GM12878 (cell line): ENCODE measurements at regions not wholly inside any gene's neighbourhood (a gene's known extent, or its start where the extent isn't known, plus 50 kb on each side); places are given as distances from the start of the nearest gene placed in this dataset.

ENCODE experiments used
- ATAC-seq: fragments of 200-7000 bp; cut with Tn5 transposase; 3 replicates; pipeline ENCODE4 v1.9.1; 2020; ENCODE audit warnings: mild to moderate bottlenecking, moderate library complexity
- BruUV-seq: library from RNA; stranded (reverse); fragments of 400-500 nt; replicated peaks from 2 replicates; lab custom pipeline; 2021; lab: Mats Ljungman, UMichigan
- CTCF ChIA-PET: fragments of 300-600 bp; sonication (Branson Sonifier 250); formaldehyde crosslinking; extraction: SDS; loops from one replicate; lab custom pipeline; 2021; ENCODE audit warnings: inconsistent platforms; lab: Yijun Ruan, JAX
- POLR2A ChIA-PET: fragments of 350-600 bp; formaldehyde crosslinking; extraction: SDS; loops from one replicate; lab custom pipeline; 2021; ENCODE audit warnings: inconsistent platforms; lab: Charles Lee
- RAD21 ChIA-PET: fragments of 300-600 bp; sonication (Branson Sonifier 250); formaldehyde crosslinking; loops from one replicate; lab custom pipeline; 2023; ENCODE audit warnings: antibody characterized with exemption; ENCODE audit not compliant: unreplicated experiment; lab: Charles Lee
- SMC1A ChIA-PET: fragments of 300-600 bp; sonication (Branson Sonifier 250); formaldehyde crosslinking; loops from one replicate; lab custom pipeline; 2023; ENCODE audit not compliant: unreplicated experiment, uncharacterized antibody; lab: Charles Lee
- DNase-seq: peaks from one replicate; pipeline ENCODE4 v3.0.0-alpha.2; 2011; ENCODE audit warnings: low read depth, low spot score
- FAIRE-seq: peaks from 3 replicates; lab custom pipeline; 2011; peaks lifted over from hg19 to GRCh38; lab: Jason Lieb, UNC
- H2AFZ ChIP-seq: 2 replicates; pipeline ENCODE4 v1.6.0; 2011; ENCODE audit warnings: low read depth, low read length, control low read depth; ENCODE audit not compliant: control insufficient read depth
- H3K27ac ChIP-seq: 2 replicates; pipeline ENCODE4 v1.5.1; 2011; ENCODE audit warnings: control low read depth; ENCODE audit not compliant: control insufficient read depth, insufficient read depth
- H3K27me3 ChIP-seq, 2 experiments: replicated peaks in 1 of 2; 2 replicates each; pipeline versions ENCODE4 v1.6.0 to v1.6.1; 2011; ENCODE audit warnings: low read length in 1 of 2; ENCODE audit not compliant: control insufficient read depth in 2 of 2, insufficient read depth in 2 of 2
- H3K36me3 ChIP-seq, 2 experiments: 2 replicates each; pipeline ENCODE4 v1.5.1; 2011; ENCODE audit warnings: low read length in 1 of 2; ENCODE audit not compliant: control insufficient read depth in 2 of 2, insufficient read depth in 2 of 2
- H3K4me1 ChIP-seq: 2 replicates; pipeline ENCODE4 v1.6.1; 2011; ENCODE audit warnings: mild to moderate bottlenecking, low read length, moderate library complexity, mixed read lengths; ENCODE audit not compliant: control insufficient read depth, insufficient read depth
- H3K4me2 ChIP-seq: 2 replicates; pipeline ENCODE4 v1.6.0; 2011; ENCODE audit warnings: control low read depth; ENCODE audit not compliant: control insufficient read depth, insufficient read depth
- H3K4me3 ChIP-seq: fragments of 200-600 bp; sonication (generic); 2 replicates; pipeline ENCODE4 v1.5.1; 2016
- H3K79me2 ChIP-seq: 2 replicates; pipeline ENCODE4 v1.6.0; 2011; ENCODE audit warnings: low read length; ENCODE audit not compliant: control insufficient read depth, insufficient read depth
- H3K9ac ChIP-seq: 2 replicates; pipeline ENCODE4 v1.8.0; 2011; ENCODE audit warnings: low read length, control low read depth, mixed read lengths; ENCODE audit not compliant: control insufficient read depth, insufficient read depth
- H3K9me3 ChIP-seq: replicated peaks from 3 replicates; pipeline ENCODE4 v1.5.1; 2011; ENCODE audit warnings: mild to moderate bottlenecking, low read length; ENCODE audit not compliant: control insufficient read depth, insufficient read depth
- H4K20me1 ChIP-seq: 2 replicates; pipeline ENCODE4 v1.6.0; 2011; ENCODE audit not compliant: control insufficient read depth, insufficient read depth
- FOS ChIP-seq: IDR thresholded peaks from 3 replicates; pipeline ENCODE4 v1.6.1; 2011; ENCODE audit warnings: borderline replicate concordance; ENCODE audit not compliant: insufficient read length; ENCODE audit errors: extremely low read depth
- HCFC1 ChIP-seq: fragments of 150-350 bp; IDR thresholded peaks from 2 replicates; pipeline ENCODE4 v1.6.1; 2014; ENCODE audit warnings: low read length
- KAT2A ChIP-seq: conservative IDR thresholded peaks from 2 replicates; pipeline ENCODE4 v1.6.1; 2011; ENCODE audit warnings: low read depth, low read length; ENCODE audit not compliant: control insufficient read depth
- LARP7 ChIP-seq: fragments of 450-650 bp; IDR thresholded peaks from 2 replicates; pipeline ENCODE4 v1.6.1; 2017; ENCODE audit warnings: mild to moderate bottlenecking
- MEF2A ChIP-seq: IDR thresholded peaks from 2 replicates; pipeline ENCODE4 v1.6.1; 2011; ENCODE audit warnings: low read depth, mild to moderate bottlenecking, low read length, moderate library complexity; ENCODE audit not compliant: insufficient read depth
- NR2C2 ChIP-seq: IDR thresholded peaks from 2 replicates; pipeline ENCODE4 v1.6.1; 2011; ENCODE audit warnings: borderline replicate concordance, low read depth; ENCODE audit not compliant: control insufficient read depth, insufficient read length
- NR2F1 ChIP-seq: fragments of 450-650 bp; conservative IDR thresholded peaks from 2 replicates; pipeline ENCODE4 v1.6.1; 2017; ENCODE audit warnings: mild to moderate bottlenecking
- RB1 ChIP-seq: fragments of 450-650 bp; formaldehyde crosslinking; IDR thresholded peaks from 2 replicates; pipeline ENCODE4 v1.6.1; 2017; ENCODE audit warnings: mild to moderate bottlenecking, borderline replicate concordance
- RUNX3 ChIP-seq: IDR thresholded peaks from 2 replicates; pipeline ENCODE4 v1.6.1; 2012; ENCODE audit warnings: low read length, inconsistent platforms
- SMAD1 ChIP-seq: fragments of 450-650 bp; IDR thresholded peaks from 2 replicates; pipeline ENCODE4 v1.6.1; 2018; ENCODE audit warnings: mild to moderate bottlenecking, low read depth; ENCODE audit not compliant: partially characterized antibody
- SUPT20H ChIP-seq: IDR thresholded peaks from 2 replicates; pipeline ENCODE4 v1.6.1; 2011; ENCODE audit warnings: low read depth, mild to moderate bottlenecking, low read length, moderate library complexity, borderline replicate concordance; ENCODE audit not compliant: control insufficient read depth
- ZNF384 ChIP-seq: IDR thresholded peaks from 2 replicates; pipeline ENCODE4 v1.6.1; 2012; ENCODE audit warnings: low read depth, mild to moderate bottlenecking, low read length, improper control_type of control experiment, borderline replicate concordance
- ZSCAN29 ChIP-seq: fragments of 450-650 bp; IDR thresholded peaks from 2 replicates; pipeline ENCODE4 v1.6.1; 2017; ENCODE audit warnings: mild to moderate bottlenecking, moderate library complexity
- WGBS: methylation state at CpG from one replicate; pipeline ENCODE4 v1.1.6; 2016; ENCODE audit warnings: low lambda C conversion rate; ENCODE audit not compliant: insufficient replicate concordance, insufficient coverage; ENCODE audit errors: missing lambda C conversion rate; 5-methylcytosine and 5-hydroxymethylcytosine counted together
- in situ Hi-C: fragments of 300-500 bp; cut with MboI; formaldehyde crosslinking; loops from 9 replicates; pipeline ENCODE4 v1.14.3; 2018; ENCODE audit warnings: mixed read lengths
- intact Hi-C: fragments of 100-400 bp; cut with micrococcal nuclease; formaldehyde crosslinking; loops from one replicate; pipeline ENCODE4 v1.14.2; 2022; ENCODE audit not compliant: unreplicated experiment
- TF ChIP-seq, protein P1 (sequence below): fragments of 450-650 bp; IDR thresholded peaks from 2 replicates; pipeline ENCODE4 v1.6.1; 2014; ENCODE audit warnings: mild to moderate bottlenecking
- TF ChIP-seq, protein P2 (sequence below): fragments of 450-650 bp; IDR thresholded peaks from 2 replicates; pipeline ENCODE4 v1.6.1; 2017; ENCODE audit warnings: mild to moderate bottlenecking, moderate library complexity
- TF ChIP-seq, protein P3 (sequence below): fragments of 450-650 bp; IDR thresholded peaks from 2 replicates; pipeline ENCODE4 v1.6.1; 2018; ENCODE audit warnings: mild to moderate bottlenecking, low read depth, moderate library complexity; ENCODE audit not compliant: partially characterized antibody

DNA sequence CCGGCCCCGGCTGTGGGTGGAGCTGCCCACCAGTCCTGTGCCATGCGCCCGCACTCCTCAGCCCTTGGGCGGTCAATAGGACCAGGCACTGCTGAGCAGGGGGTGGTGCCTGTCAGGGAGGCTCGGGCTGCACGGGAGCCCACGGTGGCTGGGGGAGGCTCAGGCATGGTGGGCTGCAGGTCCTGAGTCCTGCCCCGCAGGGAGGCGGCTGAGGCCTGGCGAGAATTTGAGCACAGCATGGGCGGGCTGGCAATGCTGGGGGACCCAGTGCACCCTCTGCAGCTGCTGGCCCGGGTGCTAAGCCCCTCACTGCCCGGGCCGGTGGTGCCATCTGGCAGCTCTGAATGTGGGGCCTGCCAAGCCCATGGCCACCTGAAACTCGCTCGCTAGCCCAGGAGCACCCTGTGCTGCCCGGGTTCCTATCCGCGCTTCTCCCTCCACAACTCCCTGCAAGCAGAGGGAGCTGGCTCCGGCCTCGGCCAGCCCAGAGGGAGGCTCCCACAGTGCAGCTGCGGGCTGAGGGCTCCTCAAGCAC, 1371.1 kb downstream of the FSCB start:
- H3K27ac ChIP-seq: no peak overlapping the region
- RAD21 ChIA-PET: no interaction called here
- H3K9me3 ChIP-seq: no peaks in the 10 kb centered on the region
- H3K79me2 ChIP-seq: no peaks in the 10 kb centered on the region
- WGBS: 36% methylated on average over 23 of the region's 23 CpGs
- POLR2A ChIA-PET: no interaction called here
- CTCF ChIA-PET: no interaction called here
- no peaks in the 10 kb centered on the region for H4K20me1 ChIP-seq
- FAIRE-seq: no peak
- no peaks in the 10 kb centered on the region for H3K36me3 ChIP-seq
- DNase-seq: no peak
- SMC1A ChIA-PET: no interaction called here
- H3K4me1 ChIP-seq: no peaks in the 10 kb centered on the region
- H3K27me3 ChIP-seq: no peaks in the 10 kb centered on the region
- no peak for ATAC-seq
- no peak overlapping the region for H3K4me3 ChIP-seq
- H3K4me2 ChIP-seq: no peak overlapping the region
- no TSS peak for BruUV-seq
- intact Hi-C loops (no loop called here), in situ Hi-C loops (no loop called here)
- H3K9ac ChIP-seq: no peak overlapping the region
- TF ChIP-seq SUPT20H (no peak), KAT2A (no peak), SMAD1 (no peak), RB1 (no peak), RUNX3 (no peak), NR2F1 (no peak), MEF2A (no peak), ZNF384 (no peak), HCFC1 (no peak), ZSCAN29 (no peak), FOS (no peak), NR2C2 (no peak), LARP7 (no peak)
- TF ChIP-seq, protein P1, sequence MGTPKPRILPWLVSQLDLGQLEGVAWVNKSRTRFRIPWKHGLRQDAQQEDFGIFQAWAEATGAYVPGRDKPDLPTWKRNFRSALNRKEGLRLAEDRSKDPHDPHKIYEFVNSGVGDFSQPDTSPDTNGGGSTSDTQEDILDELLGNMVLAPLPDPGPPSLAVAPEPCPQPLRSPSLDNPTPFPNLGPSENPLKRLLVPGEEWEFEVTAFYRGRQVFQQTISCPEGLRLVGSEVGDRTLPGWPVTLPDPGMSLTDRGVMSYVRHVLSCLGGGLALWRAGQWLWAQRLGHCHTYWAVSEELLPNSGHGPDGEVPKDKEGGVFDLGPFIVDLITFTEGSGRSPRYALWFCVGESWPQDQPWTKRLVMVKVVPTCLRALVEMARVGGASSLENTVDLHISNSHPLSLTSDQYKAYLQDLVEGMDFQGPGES: no peak
- TF ChIP-seq, protein P2, sequence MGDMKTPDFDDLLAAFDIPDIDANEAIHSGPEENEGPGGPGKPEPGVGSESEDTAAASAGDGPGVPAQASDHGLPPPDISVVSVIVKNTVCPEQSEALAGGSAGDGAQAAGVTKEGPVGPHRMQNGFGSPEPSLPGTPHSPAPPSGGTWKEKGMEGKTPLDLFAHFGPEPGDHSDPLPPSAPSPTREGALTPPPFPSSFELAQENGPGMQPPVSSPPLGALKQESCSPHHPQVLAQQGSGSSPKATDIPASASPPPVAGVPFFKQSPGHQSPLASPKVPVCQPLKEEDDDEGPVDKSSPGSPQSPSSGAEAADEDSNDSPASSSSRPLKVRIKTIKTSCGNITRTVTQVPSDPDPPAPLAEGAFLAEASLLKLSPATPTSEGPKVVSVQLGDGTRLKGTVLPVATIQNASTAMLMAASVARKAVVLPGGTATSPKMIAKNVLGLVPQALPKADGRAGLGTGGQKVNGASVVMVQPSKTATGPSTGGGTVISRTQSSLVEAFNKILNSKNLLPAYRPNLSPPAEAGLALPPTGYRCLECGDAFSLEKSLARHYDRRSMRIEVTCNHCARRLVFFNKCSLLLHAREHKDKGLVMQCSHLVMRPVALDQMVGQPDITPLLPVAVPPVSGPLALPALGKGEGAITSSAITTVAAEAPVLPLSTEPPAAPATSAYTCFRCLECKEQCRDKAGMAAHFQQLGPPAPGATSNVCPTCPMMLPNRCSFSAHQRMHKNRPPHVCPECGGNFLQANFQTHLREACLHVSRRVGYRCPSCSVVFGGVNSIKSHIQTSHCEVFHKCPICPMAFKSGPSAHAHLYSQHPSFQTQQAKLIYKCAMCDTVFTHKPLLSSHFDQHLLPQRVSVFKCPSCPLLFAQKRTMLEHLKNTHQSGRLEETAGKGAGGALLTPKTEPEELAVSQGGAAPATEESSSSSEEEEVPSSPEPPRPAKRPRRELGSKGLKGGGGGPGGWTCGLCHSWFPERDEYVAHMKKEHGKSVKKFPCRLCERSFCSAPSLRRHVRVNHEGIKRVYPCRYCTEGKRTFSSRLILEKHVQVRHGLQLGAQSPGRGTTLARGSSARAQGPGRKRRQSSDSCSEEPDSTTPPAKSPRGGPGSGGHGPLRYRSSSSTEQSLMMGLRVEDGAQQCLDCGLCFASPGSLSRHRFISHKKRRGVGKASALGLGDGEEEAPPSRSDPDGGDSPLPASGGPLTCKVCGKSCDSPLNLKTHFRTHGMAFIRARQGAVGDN: no peak
- TF ChIP-seq, protein P3, sequence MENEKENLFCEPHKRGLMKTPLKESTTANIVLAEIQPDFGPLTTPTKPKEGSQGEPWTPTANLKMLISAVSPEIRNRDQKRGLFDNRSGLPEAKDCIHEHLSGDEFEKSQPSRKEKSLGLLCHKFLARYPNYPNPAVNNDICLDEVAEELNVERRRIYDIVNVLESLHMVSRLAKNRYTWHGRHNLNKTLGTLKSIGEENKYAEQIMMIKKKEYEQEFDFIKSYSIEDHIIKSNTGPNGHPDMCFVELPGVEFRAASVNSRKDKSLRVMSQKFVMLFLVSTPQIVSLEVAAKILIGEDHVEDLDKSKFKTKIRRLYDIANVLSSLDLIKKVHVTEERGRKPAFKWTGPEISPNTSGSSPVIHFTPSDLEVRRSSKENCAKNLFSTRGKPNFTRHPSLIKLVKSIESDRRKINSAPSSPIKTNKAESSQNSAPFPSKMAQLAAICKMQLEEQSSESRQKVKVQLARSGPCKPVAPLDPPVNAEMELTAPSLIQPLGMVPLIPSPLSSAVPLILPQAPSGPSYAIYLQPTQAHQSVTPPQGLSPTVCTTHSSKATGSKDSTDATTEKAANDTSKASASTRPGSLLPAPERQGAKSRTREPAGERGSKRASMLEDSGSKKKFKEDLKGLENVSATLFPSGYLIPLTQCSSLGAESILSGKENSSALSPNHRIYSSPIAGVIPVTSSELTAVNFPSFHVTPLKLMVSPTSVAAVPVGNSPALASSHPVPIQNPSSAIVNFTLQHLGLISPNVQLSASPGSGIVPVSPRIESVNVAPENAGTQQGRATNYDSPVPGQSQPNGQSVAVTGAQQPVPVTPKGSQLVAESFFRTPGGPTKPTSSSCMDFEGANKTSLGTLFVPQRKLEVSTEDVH: no peak
- H2AFZ ChIP-seq: no peak overlapping the region
